ENCODE measurements at regions not wholly inside any gene's neighbourhood (a gene's known extent, or its start where the extent isn't known, plus 50 kb on each side); places are given as distances from the start of the nearest gene placed in this dataset.

DNA sequence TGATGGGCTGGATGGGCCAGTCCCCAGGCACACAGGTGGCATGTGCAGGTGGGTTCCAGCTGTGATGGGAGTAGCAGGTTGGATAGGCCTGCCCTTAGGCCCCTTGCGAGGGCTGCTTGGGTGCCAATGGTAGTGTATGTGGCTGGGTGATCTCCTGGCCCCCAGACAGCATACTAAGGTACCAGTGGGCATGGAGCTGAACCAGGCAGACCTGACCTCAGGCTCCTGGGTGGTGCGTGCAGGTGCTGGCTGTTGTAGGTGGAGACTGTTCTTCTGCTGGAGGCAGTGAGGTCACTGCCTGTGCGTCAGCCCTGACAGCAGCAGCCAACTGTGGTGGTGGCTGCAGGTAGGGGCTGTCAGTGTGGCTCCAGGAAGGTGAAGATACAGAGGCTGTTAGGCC, 384.7 kb downstream of the ANKRD7 start:
- DNase-seq (ENCODE audit: low read depth): no peak
- no peak overlapping the region for H3K4me3 ChIP-seq (ENCODE audit: low read depth, low read length)
- TF ChIP-seq CTCF (conservative IDR thresholded peaks at IDR 0.05; ENCODE audit: low read depth, low read length): no peak

- H3K4me3 ChIP-seq (ENCODE audit: low read depth, low read length): no peak overlapping the region
- TF ChIP-seq CTCF (conservative IDR thresholded peaks at IDR 0.05; ENCODE audit: low read depth, low read length): no peak
- no peak for DNase-seq (ENCODE audit: low read depth)
Observed at GRCh38 chr7:118615681-118616080, 391.2 kb downstream of the ANKRD7 start.

- no peak overlapping the region for H3K4me3 ChIP-seq (ENCODE audit: low read depth, low read length)
- TF ChIP-seq CTCF (conservative IDR thresholded peaks at IDR 0.05; ENCODE audit: low read depth, low read length): no peak
- DNase-seq (ENCODE audit: low read depth): no peak
Observed at GRCh38 chr7:118621810-118622360, 397.4 kb downstream of the ANKRD7 start.

DNA sequence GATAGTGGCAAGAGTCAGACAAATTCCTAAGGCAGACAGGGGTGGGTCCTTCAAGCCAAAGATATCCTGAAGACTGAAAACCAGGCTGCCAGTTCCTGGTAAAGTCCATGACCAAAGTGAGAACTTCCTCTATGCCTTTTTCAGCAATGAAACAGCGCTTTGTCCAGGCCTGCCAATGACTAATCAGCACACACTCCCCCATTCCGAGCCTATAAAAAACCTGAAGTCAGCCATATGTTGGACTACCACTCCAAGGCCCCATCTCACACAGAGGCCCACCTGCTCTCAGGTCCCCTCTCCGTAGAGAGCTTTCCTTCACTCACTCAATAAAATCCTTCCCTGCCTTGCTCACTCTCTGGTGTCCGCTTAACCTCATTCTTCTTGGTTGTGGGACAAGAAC, 402.2 kb downstream of the ANKRD7 start:
- no peak for TF ChIP-seq CTCF (conservative IDR thresholded peaks at IDR 0.05; ENCODE audit: low read depth, low read length)
- no peak for DNase-seq (ENCODE audit: low read depth)
- no peak overlapping the region for H3K4me3 ChIP-seq (ENCODE audit: low read depth, low read length)

DNA sequence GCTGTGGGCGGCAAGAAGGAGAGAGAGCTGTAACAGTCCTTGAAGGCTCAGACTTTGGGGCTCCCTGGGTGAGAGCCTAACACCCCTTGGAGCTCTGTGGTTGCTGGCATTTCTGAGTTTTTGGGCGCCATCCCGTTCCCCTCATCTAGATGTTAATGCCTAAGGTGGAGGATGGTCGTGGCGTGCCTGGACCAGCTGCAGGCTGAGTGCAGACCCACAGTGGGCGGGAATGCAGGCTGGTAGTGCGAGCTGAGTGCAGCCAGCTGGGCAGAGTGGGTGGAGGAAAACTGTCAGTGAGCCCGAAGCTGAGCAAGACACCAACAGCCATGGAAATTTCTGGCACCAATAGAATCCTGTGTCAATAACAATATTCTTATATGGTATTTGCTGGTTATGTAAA, 403.0 kb downstream of the ANKRD7 start:
- H3K4me3 ChIP-seq (ENCODE audit: low read depth, low read length): no peak overlapping the region
- no peak for TF ChIP-seq CTCF (conservative IDR thresholded peaks at IDR 0.05; ENCODE audit: low read depth, low read length)
- no peak for DNase-seq (ENCODE audit: low read depth)

- TF ChIP-seq CTCF (conservative IDR thresholded peaks at IDR 0.05; ENCODE audit: low read depth, low read length): no peak
- DNase-seq (ENCODE audit: low read depth): no peak
- no peak overlapping the region for H3K4me3 ChIP-seq (ENCODE audit: low read depth, low read length)
Observed at GRCh38 chr7:118629898-118630438, 405.5 kb downstream of the ANKRD7 start.

GRCh38 chr7:118642396-118642795, 417.9 kb downstream of the ANKRD7 start:
- TF ChIP-seq CTCF (conservative IDR thresholded peaks at IDR 0.05; ENCODE audit: low read depth, low read length): no peak
- no peak overlapping the region for H3K4me3 ChIP-seq (ENCODE audit: low read depth, low read length)
- DNase-seq (ENCODE audit: low read depth): no peak

Measured in choroid plexus epithelial cell (primary cell).